ENCODE measurements at regions not wholly inside any gene's neighbourhood (a gene's known extent, or its start where the extent isn't known, plus 50 kb on each side); places are given as distances from the start of the nearest gene placed in this dataset.
"Not testable (repeated sequence)": the region's sequence is repeated elsewhere in the genome, so short reads cannot be mapped to it uniquely, and the experiment has no call there.

- no peak for ATAC-seq
- Histone ChIP-seq H3K4me3 (no peak overlapping the region), H3K27me3 (no peaks in the 10 kb centered on the region), H3K36me3 (no peaks in the 10 kb centered on the region), H3K9me3 (peaks cover 0 to 10% (median 0%) of the 10 kb centered on the region in 12 donors), H3K4me1 (no peaks in the 10 kb centered on the region), H3K27ac (no peak overlapping the region)
- intact Hi-C loops (cut with DNase I) = no loop called here
- DNase-seq = no peak
- TF ChIP-seq POLR2A (IDR thresholded peaks at IDR 0.05) (no peak), CTCF (IDR thresholded peaks at IDR 0.05) (no peak)
- WGBS, 4 donors = 82 to 92% (median 87%) methylated on average over 4 of the region's 4 CpGs
Observed at GRCh38 chr13:60836821-60837220, 439.8 kb downstream of the TDRD3 start.

DNA sequence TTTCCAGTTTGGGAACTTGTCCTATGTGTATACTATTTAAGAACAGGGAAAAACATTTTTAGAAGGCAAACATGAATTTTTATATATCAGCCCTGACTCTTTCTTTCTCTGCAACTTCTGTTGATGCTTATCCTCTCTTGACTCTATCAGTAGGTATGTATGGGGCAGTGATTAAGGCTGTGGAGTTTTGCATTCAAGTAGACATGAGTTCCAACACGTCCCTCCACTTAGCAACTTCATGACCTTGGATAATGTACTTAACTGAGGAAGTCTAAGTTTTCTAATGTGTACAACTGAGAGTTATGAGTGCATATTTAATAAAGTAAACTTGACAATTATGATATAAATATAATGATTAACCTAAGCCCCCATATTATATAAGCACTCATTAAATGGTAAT is 414.6 kb downstream of the TDRD3 start:
- 59 to 75% (median 67%) methylated on average over 1 of the region's 1 CpG for WGBS, 4 donors
- H3K36me3 ChIP-seq = no peaks in the 10 kb centered on the region
- intact Hi-C loops (cut with DNase I) = no loop called here
- H3K9me3 ChIP-seq = peaks cover 0 to 7% (median 0%) of the 10 kb centered on the region in 12 donors
- H3K4me3 ChIP-seq = no peak overlapping the region
- TF ChIP-seq CTCF (IDR thresholded peaks at IDR 0.05) = no peak
- TF ChIP-seq POLR2A (IDR thresholded peaks at IDR 0.05) = no peak
- no peak overlapping the region for H3K27ac ChIP-seq
- H3K27me3 ChIP-seq = no peaks in the 10 kb centered on the region
- no peak for DNase-seq
- no peak for ATAC-seq
- no peaks in the 10 kb centered on the region for H3K4me1 ChIP-seq

DNA sequence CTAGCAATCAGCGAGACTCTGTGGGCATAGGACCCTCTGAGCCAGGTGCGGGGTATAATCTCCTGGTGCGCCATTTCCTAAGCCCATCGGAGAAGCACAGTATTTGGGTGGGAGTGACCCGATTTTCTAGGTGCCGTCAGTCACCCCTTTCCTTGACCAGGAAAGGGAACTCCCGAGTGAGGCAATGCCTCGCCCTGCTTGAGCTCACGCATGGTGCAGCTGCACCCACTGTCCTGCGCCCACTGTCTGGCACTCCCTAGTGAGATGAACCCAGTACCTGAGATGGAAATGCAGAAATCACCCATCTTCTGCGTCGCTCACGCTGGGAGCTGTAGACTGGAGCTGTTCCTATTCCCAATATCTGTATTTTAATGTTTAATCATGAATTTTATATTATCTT is 408.6 kb downstream of the TDRD3 start:
- ATAC-seq; H3K4me1 ChIP-seq; intact Hi-C loops (cut with DNase I); H3K27ac ChIP-seq; DNase-seq; H3K4me3 ChIP-seq; H3K36me3 ChIP-seq; H3K27me3 ChIP-seq: not testable (repeated sequence)
- WGBS, 4 donors = 92 to 96% (median 94%) methylated on average over 12 to 13 of the region's 13 CpGs
- peaks cover 0 to 11% (median 0%) of the 10 kb centered on the region in 12 donors for H3K9me3 ChIP-seq

DNA sequence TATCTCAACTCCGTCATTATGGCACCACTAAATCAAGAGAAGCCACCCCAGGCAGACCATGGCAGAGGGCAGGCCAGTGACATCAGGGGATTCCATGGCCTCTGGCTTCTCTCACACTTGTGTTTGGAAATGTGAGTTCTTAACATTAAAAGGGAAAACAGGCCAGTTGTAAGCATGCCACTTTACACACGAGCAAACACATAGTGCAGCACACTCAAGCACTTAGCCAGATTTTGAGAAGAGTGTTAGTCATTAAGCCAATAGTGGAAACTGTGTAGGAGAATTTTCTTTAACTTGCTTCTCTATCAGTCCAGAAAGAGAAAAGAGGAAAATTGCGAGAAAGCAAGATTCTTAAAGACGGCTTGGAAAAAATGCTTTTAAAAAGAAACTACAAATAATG is 401.5 kb downstream of the TDRD3 start:
- TF ChIP-seq CTCF (IDR thresholded peaks at IDR 0.05) = no peak
- TF ChIP-seq POLR2A (IDR thresholded peaks at IDR 0.05) = no peak
- no peaks in the 10 kb centered on the region for H3K9me3 ChIP-seq
- H3K27me3 ChIP-seq = no peaks in the 10 kb centered on the region
- no peaks in the 10 kb centered on the region for H3K4me1 ChIP-seq
- H3K4me3 ChIP-seq = no peak overlapping the region
- no peaks in the 10 kb centered on the region for H3K36me3 ChIP-seq
- ATAC-seq (no peak), DNase-seq (no peak)
- WGBS, 4 donors = 74 to 81% (median 77%) methylated on average over 4 of the region's 4 CpGs
- intact Hi-C loops (cut with DNase I) = no loop called here
- H3K27ac ChIP-seq = no peak overlapping the region

DNA sequence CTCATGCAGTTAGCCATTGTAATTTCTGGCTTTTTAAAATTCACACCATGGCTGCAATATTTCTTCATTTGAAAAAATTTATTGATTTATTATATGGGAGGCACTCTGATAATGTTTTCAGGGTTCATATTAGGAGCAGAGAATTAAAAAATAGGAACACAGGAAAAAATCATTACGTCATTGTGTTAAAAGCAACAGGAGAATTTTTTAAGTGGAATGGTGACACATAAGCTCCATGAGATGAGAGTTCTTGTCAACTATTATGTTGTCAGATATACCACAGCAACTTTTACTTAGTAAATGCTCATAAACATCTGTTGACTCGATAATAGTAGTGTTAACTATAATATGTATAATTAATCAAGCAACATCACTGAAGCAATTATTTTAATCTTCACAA is 400.1 kb downstream of the TDRD3 start:
- no peaks in the 10 kb centered on the region for H3K9me3 ChIP-seq
- 73 to 83% (median 80%) methylated on average over 2 of the region's 2 CpGs for WGBS, 4 donors
- no peak for TF ChIP-seq CTCF (IDR thresholded peaks at IDR 0.05)
- H3K27me3 ChIP-seq = no peaks in the 10 kb centered on the region
- H3K27ac ChIP-seq = no peak overlapping the region
- ATAC-seq (no peak), DNase-seq (no peak)
- H3K4me3 ChIP-seq = no peak overlapping the region
- intact Hi-C loops (cut with DNase I) = no loop called here
- no peaks in the 10 kb centered on the region for H3K36me3 ChIP-seq
- H3K4me1 ChIP-seq = no peaks in the 10 kb centered on the region

Data from heart left ventricle (tissue), 16 donors.